ENCODE measurements at regions not wholly inside any gene's neighbourhood (a gene's known extent, or its start where the extent isn't known, plus 50 kb on each side); places are given as distances from the start of the nearest gene placed in this dataset.

DNA sequence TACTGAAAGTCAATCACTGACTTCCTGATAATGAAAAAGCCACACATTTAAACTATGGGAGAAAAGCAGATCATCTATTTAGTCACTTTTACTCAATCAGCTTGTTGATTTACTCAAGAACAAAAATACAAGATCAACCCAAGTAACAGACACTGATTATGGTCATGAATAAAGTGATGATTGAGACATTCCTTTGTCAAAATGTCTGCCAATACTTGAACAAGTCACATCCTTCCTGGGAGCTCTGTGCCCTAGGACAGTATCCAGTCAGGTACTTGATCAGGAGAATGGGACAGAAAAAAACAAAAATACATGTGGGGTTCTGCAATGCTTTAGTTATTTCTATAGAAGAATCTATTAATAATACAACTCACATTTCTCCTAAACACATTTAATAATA, 150.0 kb upstream of the NEBL start:
- no peak overlapping the region for H3K4me2 ChIP-seq (ENCODE audit: low read length)
- no peak overlapping the region for H3K9ac ChIP-seq (ENCODE audit: low read length)
- no peaks in the 10 kb centered on the region for H3K4me1 ChIP-seq (ENCODE audit: low read length)
- no peaks in the 10 kb centered on the region for H3K79me2 ChIP-seq (ENCODE audit: low read length)
- H3K36me3 ChIP-seq (replicated peaks; ENCODE audit: low read depth, low read length), result no peaks in the 10 kb centered on the region
- H2AFZ ChIP-seq (ENCODE audit: low read depth, low read length), result no peak overlapping the region
- no peaks in the 10 kb centered on the region for H3K9me3 ChIP-seq (ENCODE audit: insufficient read depth, low read length)
- no peaks in the 10 kb centered on the region for H3K27me3 ChIP-seq (ENCODE audit: low read depth, low read length)
- no peaks in the 10 kb centered on the region for H4K20me1 ChIP-seq (ENCODE audit: insufficient read depth, low read length)
- no peak overlapping the region for H3K27ac ChIP-seq (ENCODE audit: low read length)
- no peak overlapping the region for H3K4me3 ChIP-seq (ENCODE audit: low read length)
- TF ChIP-seq CTCF (IDR thresholded peaks at IDR 0.05; ENCODE audit: low read depth, low read length) (no peak), EZH2phosphoT487 (IDR thresholded peaks at IDR 0.05; ENCODE audit: low read depth) (no peak)

DNA sequence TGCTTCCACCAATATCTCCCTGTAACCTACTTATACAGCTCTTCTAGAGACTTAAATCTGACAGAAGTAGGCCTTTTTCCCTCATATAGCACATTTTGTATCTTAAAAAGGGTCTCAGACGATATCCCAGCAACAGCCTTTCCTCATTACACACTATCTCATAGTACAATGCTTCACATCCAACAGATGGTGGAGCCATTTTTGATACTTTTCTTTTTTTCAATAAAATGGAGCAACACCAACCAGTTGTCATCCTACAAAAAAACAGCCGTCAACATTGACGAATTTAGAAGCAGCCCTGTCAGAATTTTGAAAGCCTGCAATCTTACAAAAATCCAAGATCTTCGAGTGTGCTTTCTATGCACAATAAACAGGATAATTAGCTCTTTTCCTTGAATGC, 145.9 kb upstream of the NEBL start:
- Histone ChIP-seq H3K4me3 (ENCODE audit: low read length) (no peak overlapping the region), H4K20me1 (ENCODE audit: insufficient read depth, low read length) (no peaks in the 10 kb centered on the region), H3K27me3 (ENCODE audit: low read depth, low read length) (no peaks in the 10 kb centered on the region), H2AFZ (ENCODE audit: low read depth, low read length) (no peak overlapping the region), H3K9ac (ENCODE audit: low read length) (no peak overlapping the region), H3K4me2 (ENCODE audit: low read length) (no peak overlapping the region), H3K9me3 (ENCODE audit: insufficient read depth, low read length) (no peaks in the 10 kb centered on the region), H3K4me1 (ENCODE audit: low read length) (no peaks in the 10 kb centered on the region), H3K79me2 (ENCODE audit: low read length) (no peaks in the 10 kb centered on the region), H3K27ac (ENCODE audit: low read length) (no peak overlapping the region), H3K36me3 (replicated peaks; ENCODE audit: low read depth, low read length) (no peaks in the 10 kb centered on the region)
- TF ChIP-seq EZH2phosphoT487 (IDR thresholded peaks at IDR 0.05; ENCODE audit: low read depth), result no peak
- no peak for TF ChIP-seq CTCF (IDR thresholded peaks at IDR 0.05; ENCODE audit: low read depth, low read length)

DNA sequence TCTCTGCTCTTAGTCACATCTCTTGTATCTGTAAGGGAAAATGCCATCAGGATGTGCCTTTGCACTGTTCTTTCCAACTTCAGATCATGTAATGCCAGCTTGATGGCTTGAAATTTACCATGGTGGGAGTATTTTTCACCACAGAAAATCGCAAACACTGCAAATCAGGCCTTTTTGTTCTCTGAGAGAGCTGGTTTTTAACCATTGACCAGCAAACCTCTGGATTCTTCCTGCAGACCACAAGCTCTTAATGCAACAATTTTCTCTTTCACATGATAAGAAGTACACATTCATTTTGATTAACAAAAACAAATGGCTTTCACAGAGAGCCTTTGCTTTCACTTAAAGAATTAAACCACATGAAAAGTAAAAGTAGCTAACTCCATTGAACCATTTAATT, 145.4 kb upstream of the NEBL start:
- Histone ChIP-seq H4K20me1 (ENCODE audit: insufficient read depth, low read length) (no peaks in the 10 kb centered on the region), H3K4me2 (ENCODE audit: low read length) (no peak overlapping the region), H2AFZ (ENCODE audit: low read depth, low read length) (no peak overlapping the region), H3K9ac (ENCODE audit: low read length) (no peak overlapping the region), H3K36me3 (replicated peaks; ENCODE audit: low read depth, low read length) (no peaks in the 10 kb centered on the region), H3K9me3 (ENCODE audit: insufficient read depth, low read length) (no peaks in the 10 kb centered on the region), H3K27ac (ENCODE audit: low read length) (no peak overlapping the region), H3K27me3 (ENCODE audit: low read depth, low read length) (no peaks in the 10 kb centered on the region), H3K79me2 (ENCODE audit: low read length) (no peaks in the 10 kb centered on the region), H3K4me1 (ENCODE audit: low read length) (no peaks in the 10 kb centered on the region), H3K4me3 (ENCODE audit: low read length) (no peak overlapping the region)
- TF ChIP-seq CTCF (IDR thresholded peaks at IDR 0.05; ENCODE audit: low read depth, low read length), result no peak
- TF ChIP-seq EZH2phosphoT487 (IDR thresholded peaks at IDR 0.05; ENCODE audit: low read depth), result no peak

- Histone ChIP-seq H3K9ac (ENCODE audit: low read length) (no peak overlapping the region), H3K4me1 (ENCODE audit: low read length) (no peaks in the 10 kb centered on the region), H3K4me3 (ENCODE audit: low read length) (no peak overlapping the region), H3K4me2 (ENCODE audit: low read length) (no peak overlapping the region), H3K9me3 (ENCODE audit: insufficient read depth, low read length) (no peaks in the 10 kb centered on the region), H3K27ac (ENCODE audit: low read length) (no peak overlapping the region), H3K36me3 (replicated peaks; ENCODE audit: low read depth, low read length) (no peaks in the 10 kb centered on the region), H3K79me2 (ENCODE audit: low read length) (no peaks in the 10 kb centered on the region), H4K20me1 (ENCODE audit: insufficient read depth, low read length) (no peaks in the 10 kb centered on the region), H3K27me3 (ENCODE audit: low read depth, low read length) (no peaks in the 10 kb centered on the region), H2AFZ (ENCODE audit: low read depth, low read length) (no peak overlapping the region)
- TF ChIP-seq EZH2phosphoT487 (IDR thresholded peaks at IDR 0.05; ENCODE audit: low read depth), result no peak
- TF ChIP-seq CTCF (IDR thresholded peaks at IDR 0.05; ENCODE audit: low read depth, low read length), result no peak
These were observed 144.8 kb upstream of the NEBL start for GRCh38 chr10:21041763-21042458.

Measured in OCI-LY3 (cell line).